Activated T-cell treated with anti-CD3 and anti-CD28 coated beads, Interleukin-2, amount 50 U/mL, for 24 hours (primary cell): ENCODE measurements at regions not wholly inside any gene's neighbourhood (a gene's known extent, or its start where the extent isn't known, plus 50 kb on each side); places are given as distances from the start of the nearest gene placed in this dataset.

Source experiments
- DNase-seq: peaks from one replicate; pipeline ENCODE4 v3.0.0-alpha.2; 2020
- H3K27ac Mint-ChIP-seq: 2 replicates; pipeline ENCODE4 v1.8.0; 2020; ENCODE audit warnings: mild to moderate bottlenecking, mixed read lengths
- H3K27me3 Mint-ChIP-seq: 2 replicates; pipeline ENCODE4 v1.8.0; 2020; ENCODE audit warnings: mixed read lengths
- H3K36me3 Mint-ChIP-seq: 2 replicates; pipeline ENCODE4 v1.8.0; 2020; ENCODE audit warnings: low read depth, mixed read lengths
- H3K4me1 Mint-ChIP-seq: 2 replicates; pipeline ENCODE4 v1.8.0; 2020; ENCODE audit warnings: low read depth, mixed read lengths
- H3K4me3 Mint-ChIP-seq: 2 replicates; pipeline ENCODE4 v1.8.0; 2020; ENCODE audit warnings: mild to moderate bottlenecking, moderate library complexity, mixed read lengths
- H3K9me3 Mint-ChIP-seq: 2 replicates; pipeline ENCODE4 v1.8.0; 2020; ENCODE audit warnings: mixed read lengths

- no peak for DNase-seq
- Mint-ChIP-seq H3K9me3 (no peaks in the 10 kb centered on the region), H3K36me3 (no peaks in the 10 kb centered on the region), H3K4me1 (no peaks in the 10 kb centered on the region), H3K27me3 (peaks cover 2% of the 10 kb centered on the region), H3K27ac (no peak overlapping the region), H3K4me3 (no peak overlapping the region)
These were observed 295.7 kb downstream of the GPAT3 start for GRCh38 chr4:83831588-83831987.

GRCh38 chr4:83830138-83830888, 294.4 kb downstream of the GPAT3 start:
- Mint-ChIP-seq H3K4me3 (no peak overlapping the region), H3K27me3 (peaks cover 2% of the 10 kb centered on the region), H3K4me1 (no peaks in the 10 kb centered on the region), H3K27ac (no peak overlapping the region), H3K9me3 (no peaks in the 10 kb centered on the region), H3K36me3 (no peaks in the 10 kb centered on the region)
- DNase-seq: no peak

GRCh38 chr4:83828601-83829000, 292.7 kb downstream of the GPAT3 start:
- Mint-ChIP-seq H3K27ac (no peak overlapping the region), H3K4me1 (no peaks in the 10 kb centered on the region), H3K27me3 (no peaks in the 10 kb centered on the region), H3K36me3 (no peaks in the 10 kb centered on the region), H3K4me3 (no peak overlapping the region), H3K9me3 (peaks cover 3% of the 10 kb centered on the region)
- no peak for DNase-seq

GRCh38 chr4:83821493-83821892, 285.6 kb downstream of the GPAT3 start:
- H3K4me3 Mint-ChIP-seq: no peak overlapping the region
- H3K36me3 Mint-ChIP-seq: no peaks in the 10 kb centered on the region
- H3K27me3 Mint-ChIP-seq: no peaks in the 10 kb centered on the region
- H3K4me1 Mint-ChIP-seq: no peaks in the 10 kb centered on the region
- DNase-seq: no peak
- H3K9me3 Mint-ChIP-seq: peaks cover 10% of the 10 kb centered on the region
- no peak overlapping the region for H3K27ac Mint-ChIP-seq

- H3K27me3 Mint-ChIP-seq: no peaks in the 10 kb centered on the region
- no peak overlapping the region for H3K27ac Mint-ChIP-seq
- no peak for DNase-seq
- no peak overlapping the region for H3K4me3 Mint-ChIP-seq
- no peaks in the 10 kb centered on the region for H3K36me3 Mint-ChIP-seq
- H3K9me3 Mint-ChIP-seq: peaks cover 7% of the 10 kb centered on the region
- no peaks in the 10 kb centered on the region for H3K4me1 Mint-ChIP-seq
These were observed 283.7 kb downstream of the GPAT3 start for GRCh38 chr4:83819582-83819981.

- Mint-ChIP-seq H3K36me3 (no peaks in the 10 kb centered on the region), H3K27ac (no peak overlapping the region), H3K9me3 (no peaks in the 10 kb centered on the region), H3K27me3 (no peaks in the 10 kb centered on the region), H3K4me3 (no peak overlapping the region), H3K4me1 (no peaks in the 10 kb centered on the region)
- DNase-seq: no peak
These were observed 274.5 kb downstream of the GPAT3 start for GRCh38 chr4:83810428-83810827.

- Mint-ChIP-seq H3K27ac (no peak overlapping the region), H3K36me3 (no peaks in the 10 kb centered on the region), H3K4me3 (no peak overlapping the region), H3K4me1 (no peaks in the 10 kb centered on the region), H3K27me3 (no peaks in the 10 kb centered on the region), H3K9me3 (no peaks in the 10 kb centered on the region)
- DNase-seq: no peak
These were observed 273.7 kb downstream of the GPAT3 start for GRCh38 chr4:83809581-83809980.

- Mint-ChIP-seq H3K36me3 (no peaks in the 10 kb centered on the region), H3K9me3 (no peaks in the 10 kb centered on the region), H3K4me1 (peaks cover 8% of the 10 kb centered on the region), H3K27ac (no peak overlapping the region), H3K27me3 (peaks cover 4% of the 10 kb centered on the region), H3K4me3 (no peak overlapping the region)
- no peak for DNase-seq
These were observed 257.6 kb downstream of the GPAT3 start for GRCh38 chr4:83793481-83793880.

GRCh38 chr4:83785891-83786290, 250.0 kb downstream of the GPAT3 start:
- H3K9me3 Mint-ChIP-seq: no peaks in the 10 kb centered on the region
- H3K27me3 Mint-ChIP-seq: peaks cover 4% of the 10 kb centered on the region
- H3K36me3 Mint-ChIP-seq: no peaks in the 10 kb centered on the region
- no peak overlapping the region for H3K4me3 Mint-ChIP-seq
- no peaks in the 10 kb centered on the region for H3K4me1 Mint-ChIP-seq
- no peak overlapping the region for H3K27ac Mint-ChIP-seq
- no peak for DNase-seq

- no peaks in the 10 kb centered on the region for H3K9me3 Mint-ChIP-seq
- peaks cover 7% of the 10 kb centered on the region for H3K27me3 Mint-ChIP-seq
- no peaks in the 10 kb centered on the region for H3K36me3 Mint-ChIP-seq
- H3K27ac Mint-ChIP-seq: no peak overlapping the region
- no peak for DNase-seq
- H3K4me3 Mint-ChIP-seq: no peak overlapping the region
- H3K4me1 Mint-ChIP-seq: no peaks in the 10 kb centered on the region
These were observed 247.3 kb downstream of the GPAT3 start for GRCh38 chr4:83783215-83783614.

- Mint-ChIP-seq H3K27ac (no peak overlapping the region), H3K36me3 (no peaks in the 10 kb centered on the region), H3K9me3 (no peaks in the 10 kb centered on the region), H3K4me3 (no peak overlapping the region), H3K4me1 (no peaks in the 10 kb centered on the region), H3K27me3 (peaks cover 3% of the 10 kb centered on the region)
- DNase-seq: no peak
These were observed 246.7 kb downstream of the GPAT3 start for GRCh38 chr4:83782591-83782990.

GRCh38 chr4:83781434-83781833, 245.5 kb downstream of the GPAT3 start:
- Mint-ChIP-seq H3K27ac (no peak overlapping the region), H3K27me3 (peaks cover 3% of the 10 kb centered on the region)
- no peak for DNase-seq

GRCh38 chr4:83780053-83780733, 244.3 kb downstream of the GPAT3 start:
- Mint-ChIP-seq H3K9me3 (no peaks in the 10 kb centered on the region), H3K4me1 (no peaks in the 10 kb centered on the region), H3K27ac (no peak overlapping the region), H3K4me3 (no peak overlapping the region), H3K27me3 (peaks cover 9% of the 10 kb centered on the region), H3K36me3 (no peaks in the 10 kb centered on the region)
- DNase-seq: no peak

More at GRCh38 chr4:83781434-83781833, 245.5 kb downstream of the GPAT3 start:
- no peaks in the 10 kb centered on the region for H3K4me1 Mint-ChIP-seq
- H3K9me3 Mint-ChIP-seq: no peaks in the 10 kb centered on the region
- H3K4me3 Mint-ChIP-seq: no peak overlapping the region
- H3K36me3 Mint-ChIP-seq: no peaks in the 10 kb centered on the region

- H3K27ac Mint-ChIP-seq: no peak overlapping the region
- no peak overlapping the region for H3K4me3 Mint-ChIP-seq
- H3K4me1 Mint-ChIP-seq: no peaks in the 10 kb centered on the region
- no peak for DNase-seq
- H3K27me3 Mint-ChIP-seq: peaks cover 12% of the 10 kb centered on the region
- no peaks in the 10 kb centered on the region for H3K9me3 Mint-ChIP-seq
- H3K36me3 Mint-ChIP-seq: no peaks in the 10 kb centered on the region
These were observed 243.5 kb downstream of the GPAT3 start for GRCh38 chr4:83779103-83780052.
